SU-DHL-6 (cell line): ENCODE measurements at regions not wholly inside any gene's neighbourhood (a gene's known extent, or its start where the extent isn't known, plus 50 kb on each side); places are given as distances from the start of the nearest gene placed in this dataset.
"Not testable (repeated sequence)": the region's sequence is repeated elsewhere in the genome, so short reads cannot be mapped to it uniquely, and the experiment has no call there.

Experiments used
- H2AFZ ChIP-seq: fragments of 200-600 bp; sonication (generic); 2 replicates; pipeline ENCODE4 v1.6.1; 2014; ENCODE audit warnings: low read depth, mild to moderate bottlenecking, moderate library complexity, mixed read lengths, antibody characterized with exemption, low read length; ENCODE audit not compliant: severe bottlenecking
- H3F3A ChIP-seq: fragments of 200-600 bp; shearing (Covaris generic); 2 replicates; pipeline ENCODE4 v1.6.0; 2016; ENCODE audit warnings: antibody characterized with exemption, mild to moderate bottlenecking; ENCODE audit not compliant: insufficient read depth
- H3K27ac ChIP-seq: fragments of 200-600 bp; sonication (generic); 2 replicates; pipeline ENCODE4 v1.5.1; 2016; ENCODE audit warnings: low read depth, mild to moderate bottlenecking, low read length, moderate library complexity, mixed read lengths
- H3K27me3 ChIP-seq: fragments of 200-600 bp; sonication (generic), shearing (Covaris generic); 2 replicates; pipeline ENCODE4 v1.6.0; 2014; ENCODE audit warnings: mild to moderate bottlenecking, low read length
- H3K36me3 ChIP-seq: fragments of 200-600 bp; sonication (generic); 2 replicates; pipeline ENCODE4 v1.6.1; 2014; ENCODE audit warnings: mild to moderate bottlenecking, low read length, mixed read lengths
- H3K4me2 ChIP-seq: fragments of 300-600, 200-600 bp; shearing (Covaris generic), sonication (generic); 2 replicates; pipeline ENCODE4 v1.6.0; 2014; ENCODE audit warnings: low read length, low read depth, mild to moderate bottlenecking; ENCODE audit not compliant: poor library complexity, severe bottlenecking
- H3K4me3 ChIP-seq: fragments of 200-600 bp; sonication (generic); 2 replicates; pipeline ENCODE4 v1.5.1; 2014; ENCODE audit warnings: antibody characterized with exemption, low read length, mild to moderate bottlenecking, mixed read lengths; ENCODE audit not compliant: insufficient read depth, poor library complexity, severe bottlenecking
- H3K79me2 ChIP-seq: fragments of 200-600 bp; sonication (generic); 2 replicates; pipeline ENCODE4 v1.6.1; 2014; ENCODE audit warnings: mild to moderate bottlenecking, low read length, moderate library complexity; ENCODE audit not compliant: insufficient read depth
- H3K9ac ChIP-seq: fragments of 200-600 bp; sonication (generic); 2 replicates; pipeline ENCODE4 v1.7.0; 2014; ENCODE audit warnings: mild to moderate bottlenecking, low read length
- H3K9me2 ChIP-seq: fragments of 200-600 bp; sonication (generic); replicated peaks from 2 replicates; pipeline ENCODE4 v1.6.1; 2014; ENCODE audit warnings: low read length; ENCODE audit not compliant: insufficient read depth
- H3K9me3 ChIP-seq: fragments of 200-600 bp; sonication (generic); 2 replicates; pipeline ENCODE4 v1.6.1; 2014; ENCODE audit warnings: low read length, mixed read lengths; ENCODE audit not compliant: insufficient read depth
- H4K20me1 ChIP-seq: fragments of 200-600 bp; sonication (generic); 2 replicates; pipeline ENCODE4 v1.6.1; 2014; ENCODE audit warnings: low read depth, mild to moderate bottlenecking, antibody characterized with exemption, low read length, moderate library complexity, mixed read lengths
- CTCF ChIP-seq: fragments of 200-600 bp; sonication (generic); IDR thresholded peaks from one replicate; pipeline ENCODE4 v1.5.1; 2017; ENCODE audit warnings: antibody characterized with exemption, mild to moderate bottlenecking, low read length, moderate library complexity; ENCODE audit not compliant: insufficient read depth, poor library complexity, severe bottlenecking
- EZH2phosphoT487 ChIP-seq: fragments of 200-600 bp; sonication (generic), shearing (Covaris generic); conservative IDR thresholded peaks from 2 replicates; pipeline ENCODE4 v1.6.1; 2018; ENCODE audit warnings: mild to moderate bottlenecking, antibody characterized with exemption, low read length, moderate library complexity, mixed read lengths

GRCh38 chr9:110130211-110130610, 77.7 kb downstream of the C9orf152 start:
- H3K27me3 ChIP-seq, result no peaks in the 10 kb centered on the region
- 0 out of 2 replicates have a peak, but pooled peaks cover 3% of the 10 kb centered on the region for H3K36me3 ChIP-seq
- peaks cover 98% of the 10 kb centered on the region for H3K79me2 ChIP-seq
- peaks cover 56% of the 10 kb centered on the region for H3F3A ChIP-seq
- no peaks in the 10 kb centered on the region for H4K20me1 ChIP-seq
- no peaks in the 10 kb centered on the region for H3K9me3 ChIP-seq
- peak overlapping the region; percentile 70 for H3K4me2 ChIP-seq
- H3K27ac ChIP-seq, result peak overlapping the region; percentile 92
- no peak overlapping the region for H2AFZ ChIP-seq
- peak overlapping the region; percentile 18 for H3K4me3 ChIP-seq
- H3K9me2 ChIP-seq, result no peaks in the 10 kb centered on the region
- peak overlapping the region; percentile 46 for H3K9ac ChIP-seq
- TF ChIP-seq EZH2phosphoT487, result no peak
- no peak for TF ChIP-seq CTCF

- TF ChIP-seq EZH2phosphoT487 (no peak), CTCF (no peak)
- H3K27ac ChIP-seq, result peak overlapping the region; percentile 92
- no peaks in the 10 kb centered on the region for H3K9me3 ChIP-seq
- H3F3A ChIP-seq, result peaks cover 49% of the 10 kb centered on the region
- peak overlapping the region; percentile 18 for H3K4me3 ChIP-seq
- H3K4me2 ChIP-seq, result peak overlapping the region; percentile 70
- peak overlapping the region; percentile 46 for H3K9ac ChIP-seq
- H3K79me2 ChIP-seq, result peaks cover 98% of the 10 kb centered on the region
- H3K27me3 ChIP-seq, result no peaks in the 10 kb centered on the region
- H3K36me3 ChIP-seq, result peaks cover 5% of the 10 kb centered on the region; the same call in 1 of the 2 replicates
- no peaks in the 10 kb centered on the region for H3K9me2 ChIP-seq
- H4K20me1 ChIP-seq, result no peaks in the 10 kb centered on the region
- no peak overlapping the region for H2AFZ ChIP-seq
These were observed 77.1 kb downstream of the C9orf152 start for GRCh38 chr9:110130791-110131416.

- peaks cover 43% of the 10 kb centered on the region for H3F3A ChIP-seq
- H3K79me2 ChIP-seq, result peaks cover 98% of the 10 kb centered on the region
- H3K27me3 ChIP-seq, result no peaks in the 10 kb centered on the region
- H4K20me1 ChIP-seq, result no peaks in the 10 kb centered on the region
- H3K4me3 ChIP-seq, result no peak overlapping the region
- peak overlapping the region; percentile 92 for H3K27ac ChIP-seq
- H3K36me3 ChIP-seq, result peaks cover 5% of the 10 kb centered on the region; the same call in 1 of the 2 replicates
- no peak overlapping the region for H2AFZ ChIP-seq
- no peaks in the 10 kb centered on the region for H3K9me2 ChIP-seq
- peak overlapping the region; percentile 46 for H3K9ac ChIP-seq
- H3K4me2 ChIP-seq, result peak overlapping the region; percentile 70
- TF ChIP-seq EZH2phosphoT487, result no peak
- no peak for TF ChIP-seq CTCF
- H3K9me3 ChIP-seq, result no peaks in the 10 kb centered on the region
These were observed 76.5 kb downstream of the C9orf152 start for GRCh38 chr9:110131499-110131898.

- H3K4me3 ChIP-seq, H3K27me3 ChIP-seq, H4K20me1 ChIP-seq, H2AFZ ChIP-seq, H3K9me2 ChIP-seq, H3K9ac ChIP-seq, H3K4me2 ChIP-seq, H3K36me3 ChIP-seq, H3K9me3 ChIP-seq: not testable (repeated sequence)
- Histone ChIP-seq H3K79me2 (peaks cover 98% of the 10 kb centered on the region), H3F3A (peaks cover 35% of the 10 kb centered on the region), H3K27ac (peak overlapping the region; percentile 19; the same call in 1 of the 2 replicates)
These were observed 75.4 kb downstream of the C9orf152 start for GRCh38 chr9:110132531-110132930.
